Prostate gland (tissue), 2 donors: ENCODE measurements at regions not wholly inside any gene's neighbourhood (a gene's known extent, or its start where the extent isn't known, plus 50 kb on each side); places are given as distances from the start of the nearest gene placed in this dataset.

Experiments used
- CTCF ChIP-seq, 4 experiments: fragments of 200-600 bp in 2 of 4; fragments of 450-650 bp in 2 of 4; sonication (generic) in 2 of 4; IDR thresholded peaks; 1 replicate in 3 of 4; 2 replicates in 1 of 4; pipeline ENCODE4 v1.5.1; 2016 to 2019; ENCODE audit warnings: antibody characterized with exemption in 4 of 4, mild to moderate bottlenecking in 2 of 4, moderate library complexity in 2 of 4
- POLR2A ChIP-seq: fragments of 450-650 bp; IDR thresholded peaks from one replicate; pipeline ENCODE4 v1.6.1; 2016; ENCODE audit warnings: antibody characterized with exemption, mild to moderate bottlenecking

DNA sequence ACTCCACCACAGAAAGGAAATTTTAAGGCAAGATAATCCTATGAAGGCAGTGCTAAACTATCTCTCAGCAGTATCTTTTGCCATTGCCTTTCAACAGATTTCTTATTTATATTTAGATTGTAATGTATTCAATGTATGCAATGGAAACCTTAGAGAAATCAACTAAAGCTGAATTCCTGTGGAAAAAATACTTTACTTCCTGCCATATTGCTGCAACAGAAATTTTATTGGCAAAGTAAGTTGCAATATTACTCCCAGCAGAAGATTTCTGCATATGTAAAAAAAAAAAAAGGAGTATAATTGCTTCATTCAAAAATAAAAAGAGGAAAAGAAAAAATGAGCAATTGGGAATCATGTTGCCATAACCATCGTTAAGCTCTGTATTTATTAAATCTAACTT is 454.6 kb upstream of the CD180 start:
- TF ChIP-seq CTCF (IDR thresholded peaks at IDR 0.05) (no peak), POLR2A (no peak)
